ENCODE measurements at regions not wholly inside any gene's neighbourhood (a gene's known extent, or its start where the extent isn't known, plus 50 kb on each side); places are given as distances from the start of the nearest gene placed in this dataset.

DNA sequence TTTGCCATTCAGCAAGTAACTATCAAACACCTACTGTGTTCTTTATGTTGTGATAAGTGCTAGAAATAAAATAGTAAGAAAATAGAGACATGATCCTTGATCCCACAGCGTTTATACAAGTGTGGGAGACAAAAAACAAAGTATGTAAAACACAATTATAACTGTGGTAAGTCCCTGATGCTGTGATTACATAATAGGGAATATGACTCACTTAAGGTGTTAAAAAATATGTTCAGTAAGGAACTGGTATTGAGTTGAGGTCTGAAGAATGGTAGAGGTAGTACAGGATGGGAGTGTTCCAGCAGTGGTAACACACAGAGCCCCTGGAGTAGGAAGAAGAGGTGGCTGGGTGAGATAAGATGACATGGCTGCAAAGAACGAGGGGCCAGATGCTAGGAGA is 132.1 kb upstream of the TMC3 start:
- TF ChIP-seq, protein P1, sequence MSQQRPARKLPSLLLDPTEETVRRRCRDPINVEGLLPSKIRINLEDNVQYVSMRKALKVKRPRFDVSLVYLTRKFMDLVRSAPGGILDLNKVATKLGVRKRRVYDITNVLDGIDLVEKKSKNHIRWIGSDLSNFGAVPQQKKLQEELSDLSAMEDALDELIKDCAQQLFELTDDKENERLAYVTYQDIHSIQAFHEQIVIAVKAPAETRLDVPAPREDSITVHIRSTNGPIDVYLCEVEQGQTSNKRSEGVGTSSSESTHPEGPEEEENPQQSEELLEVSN (IDR thresholded peaks at IDR 0.05; ENCODE audit: borderline replicate concordance, low read depth), result no peak
- TF ChIP-seq CHD2 (IDR thresholded peaks at IDR 0.05; ENCODE audit: low read length, partially characterized antibody) (no peak), PHF8 (IDR thresholded peaks at IDR 0.05; ENCODE audit: borderline replicate concordance, low read depth) (no peak), CHD4 (IDR thresholded peaks at IDR 0.05; ENCODE audit: borderline replicate concordance) (no peak), EP300 (IDR thresholded peaks at IDR 0.05) (no peak)
- TF ChIP-seq, protein P2, sequence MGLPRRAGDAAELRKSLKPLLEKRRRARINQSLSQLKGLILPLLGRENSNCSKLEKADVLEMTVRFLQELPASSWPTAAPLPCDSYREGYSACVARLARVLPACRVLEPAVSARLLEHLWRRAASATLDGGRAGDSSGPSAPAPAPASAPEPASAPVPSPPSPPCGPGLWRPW (IDR thresholded peaks at IDR 0.05), result no peak
- TF ChIP-seq, protein P3, sequence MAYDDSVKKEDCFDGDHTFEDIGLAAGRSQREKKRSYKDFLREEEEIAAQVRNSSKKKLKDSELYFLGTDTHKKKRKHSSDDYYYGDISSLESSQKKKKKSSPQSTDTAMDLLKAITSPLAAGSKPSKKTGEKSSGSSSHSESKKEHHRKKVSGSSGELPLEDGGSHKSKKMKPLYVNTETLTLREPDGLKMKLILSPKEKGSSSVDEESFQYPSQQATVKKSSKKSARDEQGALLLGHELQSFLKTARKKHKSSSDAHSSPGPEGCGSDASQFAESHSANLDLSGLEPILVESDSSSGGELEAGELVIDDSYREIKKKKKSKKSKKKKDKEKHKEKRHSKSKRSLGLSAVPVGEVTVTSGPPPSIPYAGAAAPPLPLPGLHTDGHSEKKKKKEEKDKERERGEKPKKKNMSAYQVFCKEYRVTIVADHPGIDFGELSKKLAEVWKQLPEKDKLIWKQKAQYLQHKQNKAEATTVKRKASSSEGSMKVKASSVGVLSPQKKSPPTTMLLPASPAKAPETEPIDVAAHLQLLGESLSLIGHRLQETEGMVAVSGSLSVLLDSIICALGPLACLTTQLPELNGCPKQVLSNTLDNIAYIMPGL (CRISPR knock-in tag; IDR thresholded peaks at IDR 0.05; ENCODE audit: borderline replicate concordance), result no peak
- TF ChIP-seq, protein P4, sequence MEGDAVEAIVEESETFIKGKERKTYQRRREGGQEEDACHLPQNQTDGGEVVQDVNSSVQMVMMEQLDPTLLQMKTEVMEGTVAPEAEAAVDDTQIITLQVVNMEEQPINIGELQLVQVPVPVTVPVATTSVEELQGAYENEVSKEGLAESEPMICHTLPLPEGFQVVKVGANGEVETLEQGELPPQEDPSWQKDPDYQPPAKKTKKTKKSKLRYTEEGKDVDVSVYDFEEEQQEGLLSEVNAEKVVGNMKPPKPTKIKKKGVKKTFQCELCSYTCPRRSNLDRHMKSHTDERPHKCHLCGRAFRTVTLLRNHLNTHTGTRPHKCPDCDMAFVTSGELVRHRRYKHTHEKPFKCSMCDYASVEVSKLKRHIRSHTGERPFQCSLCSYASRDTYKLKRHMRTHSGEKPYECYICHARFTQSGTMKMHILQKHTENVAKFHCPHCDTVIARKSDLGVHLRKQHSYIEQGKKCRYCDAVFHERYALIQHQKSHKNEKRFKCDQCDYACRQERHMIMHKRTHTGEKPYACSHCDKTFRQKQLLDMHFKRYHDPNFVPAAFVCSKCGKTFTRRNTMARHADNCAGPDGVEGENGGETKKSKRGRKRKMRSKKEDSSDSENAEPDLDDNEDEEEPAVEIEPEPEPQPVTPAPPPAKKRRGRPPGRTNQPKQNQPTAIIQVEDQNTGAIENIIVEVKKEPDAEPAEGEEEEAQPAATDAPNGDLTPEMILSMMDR (IDR thresholded peaks at IDR 0.05), result no peak

All from A549 (cell line).